Lower lobe of right lung (tissue), 2 donors: ENCODE measurements at regions not wholly inside any gene's neighbourhood (a gene's known extent, or its start where the extent isn't known, plus 50 kb on each side); places are given as distances from the start of the nearest gene placed in this dataset.
A peak's percentile ranks its signal among the peaks of the same experiment; 100 is the strongest.

Experiments
- ATAC-seq, 2 donors: fragments of 200-7000 bp; cut with Tn5 transposase; one replicate each; pipeline ENCODE4 v1.9.1; 2020 to 2022; ENCODE audit warnings: mild to moderate bottlenecking in 2 of 2, moderate library complexity in 2 of 2
- DNase-seq: peaks from one replicate; pipeline ENCODE4 v3.0.0-alpha.2; 2020
- H3K27ac ChIP-seq: fragments of 200-600 bp; one replicate; pipeline ENCODE4 v1.8.0; 2022
- H3K27me3 ChIP-seq: fragments of 200-600 bp; one replicate; pipeline ENCODE4 v1.8.0; 2022; ENCODE audit warnings: low read depth
- H3K36me3 ChIP-seq: fragments of 200-600 bp; one replicate; pipeline ENCODE4 v1.8.0; 2022; ENCODE audit warnings: mild to moderate bottlenecking
- H3K4me1 ChIP-seq: fragments of 200-600 bp; one replicate; pipeline ENCODE4 v1.8.0; 2022
- H3K4me3 ChIP-seq: fragments of 200-600 bp; one replicate; pipeline ENCODE4 v1.8.0; 2022; ENCODE audit warnings: mild to moderate bottlenecking
- H3K9me3 ChIP-seq: fragments of 200-600 bp; one replicate; pipeline ENCODE4 v1.8.0; 2022
- CTCF ChIP-seq: fragments of 200-600 bp; IDR thresholded peaks from one replicate; pipeline ENCODE4 v1.8.0; 2022; ENCODE audit warnings: antibody characterized with exemption, mild to moderate bottlenecking
- intact Hi-C: fragments of 100-400 bp; cut with DNase I; formaldehyde crosslinking; loops from one replicate; pipeline ENCODE4 v1.11.0; 2022
- donor health status: DM: no; HTN: yes; CAD: no; lungs with severe emphysema.

DNA sequence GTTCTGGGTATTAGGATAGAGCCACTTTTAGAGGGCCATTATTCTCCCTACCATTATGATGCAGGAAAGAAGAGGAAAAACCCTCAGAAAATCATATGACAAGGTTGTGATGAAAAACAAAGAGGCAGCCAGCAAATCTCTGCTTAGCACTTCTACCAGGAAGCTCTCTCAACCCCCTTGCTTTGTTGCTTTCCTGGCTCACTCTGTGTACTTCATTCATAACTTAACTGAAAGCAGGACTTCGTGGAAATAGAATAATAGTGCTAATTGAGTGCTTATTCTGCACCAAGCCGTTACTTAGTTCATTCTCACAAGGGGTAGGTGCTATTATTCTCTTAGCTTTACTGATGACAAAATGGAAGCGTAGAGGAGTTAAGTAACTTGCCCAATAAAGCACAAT, 354.1 kb downstream of the HRH4 start:
- no peaks in the 10 kb centered on the region for H3K4me1 ChIP-seq
- no peak overlapping the region for H3K27ac ChIP-seq
- H3K36me3 ChIP-seq: no peaks in the 10 kb centered on the region
- TF ChIP-seq CTCF: no peak
- DNase-seq: no peak
- H3K9me3 ChIP-seq: no peaks in the 10 kb centered on the region
- H3K4me3 ChIP-seq: no peak overlapping the region
- intact Hi-C loops: no loop called here
- ATAC-seq: no peak
- H3K27me3 ChIP-seq: no peaks in the 10 kb centered on the region

GRCh38 chr18:24817150-24817549, 356.7 kb downstream of the HRH4 start:
- intact Hi-C loops: no loop called here
- H3K36me3 ChIP-seq: no peaks in the 10 kb centered on the region
- no peaks in the 10 kb centered on the region for H3K9me3 ChIP-seq
- no peak for DNase-seq
- no peak overlapping the region for H3K27ac ChIP-seq
- TF ChIP-seq CTCF: no peak
- H3K27me3 ChIP-seq: no peaks in the 10 kb centered on the region
- no peak for ATAC-seq
- H3K4me3 ChIP-seq: no peak overlapping the region
- H3K4me1 ChIP-seq: no peaks in the 10 kb centered on the region

GRCh38 chr18:24817587-24818371, 357.3 kb downstream of the HRH4 start:
- no peak for TF ChIP-seq CTCF
- intact Hi-C loops: no loop called here
- Histone ChIP-seq H3K9me3 (no peaks in the 10 kb centered on the region), H3K4me1 (no peaks in the 10 kb centered on the region), H3K36me3 (no peaks in the 10 kb centered on the region), H3K4me3 (no peak overlapping the region), H3K27me3 (no peaks in the 10 kb centered on the region), H3K27ac (no peak overlapping the region)
- DNase-seq (no peak), ATAC-seq (peak in 1 of 2 donors; percentile 27)

DNA sequence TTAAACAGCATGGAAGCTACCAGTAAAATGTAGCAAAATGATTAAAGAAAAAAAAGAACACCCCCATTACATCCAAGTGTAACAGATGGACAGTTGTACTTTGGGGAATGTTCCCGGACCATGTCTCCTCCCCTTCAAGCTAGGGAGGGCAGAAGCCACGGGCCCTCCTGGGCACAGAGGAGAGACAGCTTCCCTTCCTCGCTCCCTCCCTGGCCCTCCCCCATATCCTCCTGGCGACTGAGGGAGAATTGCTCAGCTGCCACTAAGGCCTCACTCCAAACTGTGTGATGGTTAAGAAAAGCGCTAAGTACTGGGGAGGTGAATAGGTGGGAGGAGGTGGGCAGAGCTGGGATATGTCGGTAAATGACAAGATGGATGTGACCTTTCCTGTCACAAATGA, 358.0 kb downstream of the HRH4 start:
- intact Hi-C loops: no loop called here
- no peaks in the 10 kb centered on the region for H3K36me3 ChIP-seq

GRCh38 chr18:24819141-24819890, 358.9 kb downstream of the HRH4 start:
- no peak for TF ChIP-seq CTCF
- intact Hi-C loops: no loop called here

More for the DNA sequence above, 358.0 kb downstream of the HRH4 start:
- H3K4me1 ChIP-seq: no peaks in the 10 kb centered on the region
- TF ChIP-seq CTCF: no peak
- no peak overlapping the region for H3K27ac ChIP-seq
- DNase-seq (no peak), ATAC-seq (peak in 1 of 2 donors; percentile 29)
- H3K4me3 ChIP-seq: no peak overlapping the region
- no peaks in the 10 kb centered on the region for H3K27me3 ChIP-seq
- H3K9me3 ChIP-seq: no peaks in the 10 kb centered on the region

More at GRCh38 chr18:24819141-24819890, 358.9 kb downstream of the HRH4 start:
- Histone ChIP-seq H3K9me3 (no peaks in the 10 kb centered on the region), H3K27ac (no peak overlapping the region), H3K4me3 (no peak overlapping the region), H3K4me1 (no peaks in the 10 kb centered on the region), H3K36me3 (no peaks in the 10 kb centered on the region), H3K27me3 (no peaks in the 10 kb centered on the region)
- ATAC-seq: no peak
- no peak for DNase-seq
